ENCODE measurements at regions not wholly inside any gene's neighbourhood (a gene's known extent, or its start where the extent isn't known, plus 50 kb on each side); places are given as distances from the start of the nearest gene placed in this dataset.

GRCh38 chr13:62635161-62635560, 1219.5 kb upstream of the PCDH20 start:
- TF ChIP-seq CTCF (IDR thresholded peaks at IDR 0.05; ENCODE audit: low read depth, low read length): no peak
- no peak for DNase-seq (ENCODE audit: extremely low read depth, low read depth)

- DNase-seq (ENCODE audit: extremely low read depth, low read depth): no peak
- no peak for TF ChIP-seq CTCF (IDR thresholded peaks at IDR 0.05; ENCODE audit: low read depth, low read length)
Measured at GRCh38 chr13:62633448-62633847, 1217.8 kb upstream of the PCDH20 start.

GRCh38 chr13:62631619-62632018, 1216.0 kb upstream of the PCDH20 start:
- DNase-seq (ENCODE audit: extremely low read depth, low read depth): no peak

GRCh38 chr13:62631124-62631523, 1215.5 kb upstream of the PCDH20 start:
- DNase-seq (ENCODE audit: extremely low read depth, low read depth): no peak
- no peak for TF ChIP-seq CTCF (IDR thresholded peaks at IDR 0.05; ENCODE audit: low read depth, low read length)

More at GRCh38 chr13:62631619-62632018, 1216.0 kb upstream of the PCDH20 start:
- TF ChIP-seq CTCF (IDR thresholded peaks at IDR 0.05; ENCODE audit: low read depth, low read length): no peak

- DNase-seq (ENCODE audit: extremely low read depth, low read depth): no peak
- no peak for TF ChIP-seq CTCF (IDR thresholded peaks at IDR 0.05; ENCODE audit: low read depth, low read length)
Measured at GRCh38 chr13:62629618-62630017, 1214.0 kb upstream of the PCDH20 start.

GRCh38 chr13:62627226-62627625, 1211.6 kb upstream of the PCDH20 start:
- no peak for TF ChIP-seq CTCF (IDR thresholded peaks at IDR 0.05; ENCODE audit: low read depth, low read length)
- no peak for DNase-seq (ENCODE audit: extremely low read depth, low read depth)

- DNase-seq (ENCODE audit: extremely low read depth, low read depth): no peak
Measured at GRCh38 chr13:62626771-62627170, 1211.1 kb upstream of the PCDH20 start.

More at GRCh38 chr13:62626771-62627170, 1211.1 kb upstream of the PCDH20 start:
- no peak; the same call in none of the 2 replicates for TF ChIP-seq CTCF (IDR thresholded peaks at IDR 0.05; ENCODE audit: low read depth, low read length)

All from AG09319 (cell line).